Stimulated activated CD4-positive, alpha-beta T cell treated with anti-CD3 and anti-CD28 coated beads, Interleukin-15, amount 100 ng/mL, for 24 hours (primary cell): ENCODE measurements at regions not wholly inside any gene's neighbourhood (a gene's known extent, or its start where the extent isn't known, plus 50 kb on each side); places are given as distances from the start of the nearest gene placed in this dataset.
"Not testable (repeated sequence)": the region's sequence is repeated elsewhere in the genome, so short reads cannot be mapped to it uniquely, and the experiment has no call there.

Experiments
- DNase-seq: peaks from one replicate; pipeline ENCODE4 v3.0.0-alpha.2; 2020

DNA sequence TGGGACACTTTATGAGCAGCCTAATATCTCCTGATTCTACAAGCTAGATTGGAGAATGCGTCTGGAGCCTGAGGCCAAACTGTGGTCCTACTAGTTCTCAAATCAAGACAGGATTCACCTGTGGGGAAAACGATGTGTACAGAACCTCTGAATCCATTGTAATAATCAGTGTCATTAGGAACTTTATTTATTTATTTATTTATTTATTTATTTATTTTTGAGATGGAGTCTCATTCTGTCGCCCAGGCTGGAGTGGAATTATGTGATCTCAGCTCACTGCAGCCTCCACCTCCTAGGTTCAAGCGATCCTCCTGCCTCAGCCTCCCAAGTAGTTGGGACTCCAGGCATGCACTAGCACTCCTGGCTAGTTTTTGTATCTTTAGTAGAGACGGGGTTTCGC is 52.6 kb upstream of the KIF26B start:
- not testable (repeated sequence) for DNase-seq

DNA sequence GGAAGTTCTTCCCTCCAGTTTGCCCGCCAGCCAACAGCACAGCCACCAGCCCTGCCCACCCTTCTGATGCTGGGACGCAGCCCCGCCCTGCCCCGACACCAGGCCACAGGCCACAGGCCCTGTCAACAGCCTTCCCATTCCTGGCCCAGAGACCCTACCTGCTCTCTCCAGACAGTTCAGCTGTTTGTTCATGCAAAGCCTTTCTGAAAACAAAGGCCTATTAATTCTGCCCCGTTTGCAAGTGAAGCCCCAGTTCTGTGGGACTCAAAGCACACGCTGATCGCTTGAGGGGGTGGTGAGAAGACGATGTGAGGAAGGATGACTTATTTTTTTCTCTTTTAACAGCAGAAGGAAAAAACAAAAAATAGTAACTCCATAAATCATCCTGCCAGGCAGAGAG is 55.4 kb upstream of the KIF26B start:
- DNase-seq: no peak

DNA sequence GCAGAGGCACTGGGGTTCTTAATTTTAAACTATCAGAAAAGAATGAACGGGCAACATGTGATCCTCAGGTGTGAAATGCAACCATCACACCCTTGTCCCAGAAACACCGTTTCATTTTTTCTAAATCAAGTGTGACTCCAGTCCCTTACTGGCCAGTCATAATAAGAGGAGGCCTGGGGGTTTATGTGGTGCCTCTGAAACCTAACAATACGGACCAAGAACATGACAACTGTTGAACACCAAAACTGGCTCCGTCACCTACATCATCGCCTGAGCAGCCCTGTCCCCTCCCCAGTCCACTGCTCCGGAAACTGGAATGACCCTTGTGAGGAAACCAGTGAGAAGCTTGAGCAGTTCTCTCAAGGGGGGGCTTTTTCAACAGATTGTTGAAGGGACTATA is 55.9 kb upstream of the KIF26B start:
- DNase-seq: no peak

GRCh38 chr1:245096311-245097066 is 58.3 kb upstream of the KIF26B start:
- no peak for DNase-seq

DNA sequence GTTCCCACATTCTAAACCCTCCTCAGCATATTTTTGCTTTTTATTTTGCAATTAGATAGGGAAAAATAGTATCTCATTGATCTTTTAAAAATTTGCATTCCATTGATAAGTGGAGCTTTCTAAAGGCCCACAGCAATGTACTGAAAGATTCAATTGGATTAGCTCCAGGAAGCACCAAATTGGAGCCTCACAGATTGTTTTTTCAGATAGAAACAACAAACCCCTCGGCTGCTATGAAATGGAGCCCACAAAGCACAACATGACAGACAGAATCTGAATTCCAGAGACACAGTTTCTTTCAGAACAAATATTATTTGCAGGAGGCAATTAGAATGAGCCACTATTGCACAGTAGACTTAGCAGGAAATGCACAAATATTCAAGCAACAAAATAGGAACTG is 58.9 kb upstream of the KIF26B start:
- no peak for DNase-seq

DNA sequence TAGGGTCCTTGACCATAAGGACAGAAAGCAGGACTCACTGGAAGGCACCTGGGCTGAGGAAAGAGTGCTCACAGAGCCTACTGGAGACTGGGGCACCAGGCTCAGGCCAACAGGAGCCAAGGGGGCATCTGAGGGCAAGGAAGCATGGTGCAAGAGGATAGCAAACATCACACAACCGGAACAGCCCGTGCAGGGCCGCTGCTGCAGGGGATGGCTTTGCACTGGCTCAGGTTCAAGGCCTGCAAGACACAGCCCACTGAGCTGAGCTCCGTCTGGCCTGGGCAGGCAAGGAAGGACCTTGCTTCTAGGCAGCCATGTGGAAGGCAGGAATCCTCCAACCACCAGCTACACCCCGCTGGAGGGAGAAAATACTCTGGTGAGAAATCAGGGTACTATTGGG is 59.8 kb upstream of the KIF26B start:
- no peak for DNase-seq

GRCh38 chr1:245094092-245094491 is 60.7 kb upstream of the KIF26B start:
- DNase-seq: no peak

DNA sequence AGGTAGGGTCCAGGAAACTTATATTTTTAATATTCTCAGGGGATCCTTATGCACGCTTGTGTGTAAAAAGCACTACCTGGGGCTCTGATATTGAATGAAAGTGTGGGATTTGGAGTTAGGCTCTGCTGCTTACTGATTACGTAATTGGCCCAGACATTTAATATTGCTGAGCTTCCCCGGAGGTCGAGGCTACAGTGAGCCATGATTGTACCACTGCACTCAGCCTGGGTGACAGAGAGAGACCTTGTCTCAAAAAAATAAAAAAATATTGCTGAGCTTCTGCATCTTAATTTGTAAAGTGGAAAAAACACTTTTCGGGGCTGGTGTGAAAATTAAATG is 62.2 kb upstream of the KIF26B start:
- DNase-seq: no peak

GRCh38 chr1:245091818-245092637 is 62.8 kb upstream of the KIF26B start:
- peak; percentile 5 for DNase-seq

- DNase-seq: no peak
These were observed 63.6 kb upstream of the KIF26B start for GRCh38 chr1:245091171-245091621.

GRCh38 chr1:245090491-245091090 is 64.2 kb upstream of the KIF26B start:
- DNase-seq: no peak

- no peak for DNase-seq
These were observed 67.1 kb upstream of the KIF26B start for GRCh38 chr1:245087723-245088122.

DNA sequence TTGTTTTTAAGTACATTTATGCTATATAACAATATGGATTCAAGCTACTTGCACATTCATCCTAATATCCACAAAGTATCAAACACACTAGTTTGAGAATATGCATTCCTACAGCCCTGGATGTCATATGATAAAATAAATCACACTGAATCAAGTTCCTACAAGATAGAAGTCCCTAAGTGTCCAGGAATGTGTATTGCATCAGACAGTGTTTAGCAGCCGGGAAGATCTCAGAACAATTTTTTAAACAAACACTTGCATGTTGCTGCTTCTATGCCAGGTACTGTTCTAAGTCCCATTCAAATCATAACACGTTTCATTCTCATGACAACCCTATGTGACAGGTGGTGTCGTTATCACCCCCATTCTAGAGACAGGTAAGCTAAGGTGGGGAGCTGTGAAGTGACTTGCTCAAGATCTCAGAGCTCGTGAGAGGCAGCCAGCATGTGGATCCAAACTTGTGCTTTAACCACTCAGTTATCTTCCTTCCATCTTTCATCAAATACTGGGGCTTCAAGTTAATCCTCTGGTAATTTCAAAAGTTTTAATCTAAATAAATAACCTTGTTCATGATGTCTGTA is 68.3 kb upstream of the KIF26B start:
- DNase-seq: no peak

DNA sequence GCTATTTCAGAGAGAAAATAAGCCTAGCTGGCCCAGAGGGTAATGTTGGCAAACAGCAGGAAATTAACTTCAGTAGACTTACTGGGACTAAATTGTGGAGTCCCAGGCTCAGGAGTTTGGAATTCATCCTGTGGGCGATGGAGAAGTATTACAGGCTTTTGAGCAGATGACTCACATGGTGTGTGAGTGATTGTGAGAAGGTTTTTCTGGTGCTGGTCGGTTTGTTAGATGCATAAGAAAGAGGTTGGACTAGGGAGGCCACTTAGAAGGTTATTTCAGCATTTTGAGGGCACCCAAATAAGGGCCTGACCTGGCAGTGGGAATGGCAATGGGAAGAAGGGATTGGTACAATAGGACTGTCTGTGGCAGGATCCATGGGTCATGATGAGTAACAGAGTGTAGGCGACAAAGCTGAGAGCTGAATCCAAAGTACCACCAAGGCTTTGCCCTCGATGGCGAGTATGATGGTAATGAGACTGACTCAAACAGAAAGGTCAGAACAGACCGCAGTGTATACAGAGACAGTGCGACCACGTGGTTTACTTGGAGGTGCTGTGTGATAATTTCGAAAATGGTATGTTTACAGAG is 69.2 kb upstream of the KIF26B start:
- DNase-seq: no peak

GRCh38 chr1:245084551-245084950 is 70.2 kb upstream of the KIF26B start:
- DNase-seq: no peak

DNA sequence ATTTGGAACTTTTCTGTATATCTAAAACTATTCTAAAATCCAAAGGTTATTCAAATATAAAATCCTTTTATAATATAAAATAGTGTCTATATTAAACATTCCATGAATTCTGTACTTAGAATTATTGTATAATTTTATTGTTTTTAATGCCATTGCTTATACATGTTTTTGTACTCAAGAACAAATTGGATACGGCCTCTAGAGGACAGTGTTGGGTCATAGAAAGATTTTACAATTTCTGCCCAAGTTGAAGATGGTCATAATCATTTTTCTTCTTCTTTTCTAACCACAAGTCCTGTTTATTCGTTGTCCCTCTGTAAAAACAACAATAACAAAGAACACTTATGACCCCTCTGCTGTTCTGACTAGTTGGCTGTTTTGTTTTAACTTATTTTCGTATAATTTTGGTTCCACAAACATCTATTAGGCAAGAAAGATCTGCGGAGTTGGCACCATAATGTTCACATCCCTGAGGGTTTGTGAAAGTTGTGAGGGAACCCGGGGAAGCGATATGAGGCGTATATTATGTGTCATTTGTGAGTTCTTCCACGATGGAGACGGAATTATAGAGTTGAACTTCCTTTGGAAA is 75.7 kb upstream of the KIF26B start:
- DNase-seq: no peak

DNA sequence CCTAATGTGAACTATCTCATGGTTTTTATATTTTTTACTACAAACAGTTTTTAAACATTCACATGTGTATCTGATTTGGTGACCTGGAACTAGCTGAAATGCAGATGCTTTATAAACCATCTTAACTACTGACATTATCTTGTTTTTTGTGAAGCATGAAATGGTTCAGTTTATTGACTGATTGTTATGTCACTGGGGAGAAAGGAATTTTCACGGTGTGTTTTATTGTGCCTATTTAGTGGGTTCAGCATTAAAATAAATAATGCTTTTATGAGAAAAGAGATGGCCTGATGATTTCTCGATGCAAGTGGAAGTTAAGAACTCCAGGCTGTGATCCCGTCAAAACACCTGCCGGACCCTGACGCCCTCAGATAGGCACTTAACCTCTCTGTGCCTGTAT is 79.9 kb upstream of the KIF26B start:
- no peak for DNase-seq

- no peak for DNase-seq
These were observed 80.5 kb upstream of the KIF26B start for GRCh38 chr1:245074232-245074747.

GRCh38 chr1:245070836-245071615 is 83.8 kb upstream of the KIF26B start:
- DNase-seq: no peak

GRCh38 chr1:245067257-245067656 is 87.5 kb upstream of the KIF26B start:
- no peak for DNase-seq

DNA sequence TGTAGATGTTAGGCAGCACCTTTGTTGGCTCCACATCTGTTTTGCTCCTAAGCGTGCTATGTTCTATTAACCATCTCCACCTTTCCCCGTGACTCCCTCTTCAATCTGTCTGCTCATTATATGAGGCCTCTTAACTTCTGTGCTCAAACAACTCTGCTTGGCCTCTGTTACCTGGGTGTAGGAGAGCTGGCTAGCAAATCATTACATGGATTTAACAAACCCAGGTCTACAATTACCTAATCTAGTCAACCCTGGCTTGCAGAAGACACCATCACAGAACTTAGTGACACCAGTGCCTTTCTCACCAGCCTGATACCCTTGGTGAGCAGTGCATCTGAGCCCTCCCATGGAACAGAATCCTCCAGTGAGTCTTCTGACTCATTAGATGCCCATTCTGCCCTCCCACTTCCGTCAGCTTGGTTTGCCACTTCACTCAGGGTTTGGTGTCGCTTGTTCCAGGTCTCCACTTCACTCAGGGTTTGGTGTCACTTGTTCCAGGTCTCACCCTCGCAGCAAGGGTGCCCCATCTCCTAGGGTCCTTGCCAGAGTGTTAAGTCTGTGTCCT is 92.0 kb upstream of the KIF26B start:
- DNase-seq: no peak
